ENCODE measurements at regions not wholly inside any gene's neighbourhood (a gene's known extent, or its start where the extent isn't known, plus 50 kb on each side); places are given as distances from the start of the nearest gene placed in this dataset.
"Not testable (repeated sequence)": the region's sequence is repeated elsewhere in the genome, so short reads cannot be mapped to it uniquely, and the experiment has no call there.

DNA sequence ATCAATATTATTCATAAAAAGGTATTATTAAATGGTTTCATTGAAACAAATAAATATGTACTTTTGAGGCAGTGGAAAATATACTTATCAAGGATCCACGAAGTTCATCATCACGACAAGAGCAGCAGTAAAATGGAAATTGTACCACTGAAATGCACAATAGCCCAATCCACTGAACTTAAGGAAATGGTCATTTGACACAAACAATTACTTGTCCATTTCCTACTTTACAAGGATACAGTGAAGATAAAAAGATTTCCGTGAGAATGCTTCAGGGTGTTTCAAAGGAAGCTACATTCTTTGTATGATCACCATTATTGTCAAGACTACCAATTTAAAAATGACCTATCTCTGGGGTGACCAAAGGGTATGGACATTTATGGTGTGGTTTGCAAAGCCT is 210.3 kb downstream of the SYK start:
- Mint-ChIP-seq H3K27ac (ENCODE audit: low read depth) (no peak overlapping the region), H3K36me3 (ENCODE audit: insufficient read depth) (peaks cover 2% of the 10 kb centered on the region), H3K4me3 (no peak overlapping the region), H3K9me3 (peaks cover 11% of the 10 kb centered on the region), H3K4me1 (no peaks in the 10 kb centered on the region), H3K27me3 (peaks cover 29% of the 10 kb centered on the region)
- ATAC-seq (replicated peaks; ENCODE audit: extremely low read depth, poor library complexity, severe bottlenecking): no peak
- DNase-seq (ENCODE audit: low spot score in 2 of 2): no peak

DNA sequence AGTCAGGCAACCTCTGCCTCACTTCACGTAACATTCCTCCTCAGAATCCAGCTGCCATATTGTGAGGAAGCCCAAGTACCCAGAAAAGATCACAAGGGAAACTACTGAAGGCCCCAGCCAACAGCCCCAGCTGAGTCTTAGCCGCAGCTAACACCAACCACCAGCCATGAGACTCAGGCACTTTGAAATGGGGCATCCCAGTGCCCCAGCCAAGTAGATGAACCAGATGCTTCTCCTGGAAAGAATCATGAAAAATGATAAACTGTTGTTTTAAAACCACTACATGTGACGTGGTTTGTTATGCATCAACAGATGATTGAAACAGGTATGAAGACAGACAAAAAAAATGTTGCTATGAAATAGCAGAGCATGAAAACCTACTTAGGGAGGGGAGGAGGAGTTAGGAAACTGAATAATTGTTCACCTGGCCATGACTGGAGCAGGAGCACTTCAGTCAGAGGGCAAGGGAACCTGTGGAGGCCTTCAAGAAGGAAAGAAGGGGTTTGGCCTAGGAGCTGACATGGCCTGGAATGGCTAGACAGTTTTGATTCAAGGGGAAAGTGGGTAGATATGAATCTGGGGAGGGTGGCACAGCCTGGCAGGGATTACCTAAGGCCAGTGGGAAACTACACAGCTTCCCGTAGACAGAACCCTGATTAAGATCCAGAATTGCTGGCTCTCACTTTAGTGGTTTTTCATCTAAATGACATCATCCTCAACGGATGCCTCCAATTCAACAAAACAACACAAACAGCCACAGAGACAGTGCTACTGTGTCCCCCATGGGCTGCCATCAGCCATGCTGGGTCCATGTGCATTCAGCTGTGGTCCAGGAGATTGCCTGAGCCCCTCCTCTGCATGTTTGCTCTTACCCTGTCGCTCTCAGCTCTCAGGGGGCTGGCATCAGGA is 211.6 kb downstream of the SYK start:
- H3K27ac Mint-ChIP-seq (ENCODE audit: low read depth): no peak overlapping the region
- H3K4me3 Mint-ChIP-seq: no peak overlapping the region
- peaks cover 39% of the 10 kb centered on the region for H3K27me3 Mint-ChIP-seq
- ATAC-seq (replicated peaks; ENCODE audit: extremely low read depth, poor library complexity, severe bottlenecking) (no peak), DNase-seq (ENCODE audit: low spot score in 2 of 2) (no peak)
- H3K36me3 Mint-ChIP-seq (ENCODE audit: insufficient read depth): no peaks in the 10 kb centered on the region
- no peaks in the 10 kb centered on the region for H3K4me1 Mint-ChIP-seq
- peaks cover 13% of the 10 kb centered on the region for H3K9me3 Mint-ChIP-seq

DNA sequence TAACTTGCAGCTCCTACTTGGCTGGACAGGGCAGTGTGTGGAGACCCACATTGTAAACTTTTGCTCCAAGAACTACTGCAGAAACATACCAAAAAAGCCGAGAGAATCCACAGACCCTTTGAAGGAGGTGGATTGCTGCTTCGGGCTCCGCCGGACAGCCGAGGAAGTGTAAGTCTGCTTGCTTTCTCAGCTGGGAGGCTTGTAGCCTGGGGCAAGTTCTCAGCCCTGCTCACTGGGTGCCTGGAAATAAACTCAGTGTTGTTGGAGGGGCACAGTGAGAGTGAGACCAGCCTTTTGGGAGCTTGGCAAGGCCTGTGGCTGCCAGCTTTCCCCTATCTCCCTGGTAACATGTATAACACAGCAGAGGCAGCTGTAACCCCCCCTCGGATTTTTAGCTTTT is 215.6 kb downstream of the SYK start:
- Mint-ChIP-seq H3K9me3 (peaks cover 16% of the 10 kb centered on the region), H3K36me3 (ENCODE audit: insufficient read depth) (no peaks in the 10 kb centered on the region), H3K27me3 (peaks cover 78% of the 10 kb centered on the region)

DNA sequence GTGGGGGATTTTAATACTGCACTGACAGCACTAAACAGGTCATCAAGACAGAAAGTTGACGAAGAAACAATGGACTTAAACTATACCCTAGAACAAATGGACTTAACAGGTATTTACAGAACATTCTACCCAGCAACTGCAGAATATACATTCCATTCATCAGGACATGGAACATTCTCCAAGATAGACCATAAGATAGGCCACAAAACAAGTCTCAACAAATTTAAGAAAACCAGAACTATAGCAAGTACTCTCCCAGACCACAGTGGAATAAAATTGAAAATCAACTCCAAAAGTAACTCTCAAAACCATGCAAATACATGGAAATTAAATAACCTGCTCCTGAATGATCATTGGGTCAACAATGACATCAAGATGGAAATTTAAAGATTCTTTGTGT is 218.3 kb downstream of the SYK start:
- peaks cover 59% of the 10 kb centered on the region for H3K27me3 Mint-ChIP-seq
- DNase-seq (ENCODE audit: low spot score in 2 of 2); H3K4me3 Mint-ChIP-seq: not testable (repeated sequence)

More for the DNA sequence above, 215.6 kb downstream of the SYK start:
- Mint-ChIP-seq H3K27ac (ENCODE audit: low read depth) (no peak overlapping the region), H3K4me1 (no peaks in the 10 kb centered on the region), H3K4me3 (no peak overlapping the region)
- ATAC-seq (replicated peaks; ENCODE audit: extremely low read depth, poor library complexity, severe bottlenecking) (no peak), DNase-seq (ENCODE audit: low spot score in 2 of 2) (no peak)

DNA sequence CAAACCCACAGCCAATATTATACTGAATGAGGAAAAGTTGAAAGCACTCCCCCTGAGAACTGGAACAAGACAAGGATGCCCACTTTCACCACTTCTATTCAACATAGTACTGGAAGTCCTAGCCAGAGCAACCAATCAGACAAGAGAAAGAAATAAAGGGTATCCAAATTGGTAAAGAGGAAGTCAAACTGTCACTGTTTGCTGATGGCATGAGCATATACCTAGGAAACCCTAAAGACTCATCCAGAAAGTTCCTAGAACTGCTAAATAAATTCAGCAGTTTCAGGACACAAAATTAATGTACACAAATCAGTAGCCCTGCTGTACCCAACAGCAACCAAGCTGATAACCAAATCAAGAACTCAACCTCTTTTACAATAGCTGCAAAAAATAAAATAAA is 220.0 kb downstream of the SYK start:
- not testable (repeated sequence) for H3K4me3 Mint-ChIP-seq; H3K9me3 Mint-ChIP-seq; DNase-seq (ENCODE audit: low spot score in 2 of 2); H3K27ac Mint-ChIP-seq (ENCODE audit: low read depth); H3K36me3 Mint-ChIP-seq (ENCODE audit: insufficient read depth); H3K4me1 Mint-ChIP-seq; ATAC-seq (replicated peaks; ENCODE audit: extremely low read depth, poor library complexity, severe bottlenecking)
- H3K27me3 Mint-ChIP-seq: peaks cover 49% of the 10 kb centered on the region

More for the DNA sequence above, 218.3 kb downstream of the SYK start:
- not testable (repeated sequence) for H3K27ac Mint-ChIP-seq (ENCODE audit: low read depth); H3K36me3 Mint-ChIP-seq (ENCODE audit: insufficient read depth); ATAC-seq (replicated peaks; ENCODE audit: extremely low read depth, poor library complexity, severe bottlenecking); H3K4me1 Mint-ChIP-seq; H3K9me3 Mint-ChIP-seq

DNA sequence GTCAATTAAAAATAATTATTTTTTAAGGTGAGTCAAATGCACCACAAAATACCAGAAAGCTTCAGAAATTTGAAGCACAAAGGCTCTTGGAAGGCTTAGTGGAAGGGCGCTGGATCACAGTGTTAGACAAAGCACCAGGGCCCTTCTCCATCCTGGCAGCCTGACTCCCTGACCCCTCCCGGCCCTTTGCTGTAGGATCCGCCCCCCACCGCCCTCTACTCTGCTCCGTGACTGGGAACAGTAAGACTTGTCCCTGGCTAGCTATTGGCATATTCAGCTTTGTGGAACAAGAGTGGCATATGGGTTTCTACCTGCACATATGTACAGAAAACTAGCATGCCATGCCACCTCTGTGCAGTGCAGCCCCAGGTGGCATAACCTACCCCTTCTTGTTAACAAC is 222.1 kb downstream of the SYK start:
- Mint-ChIP-seq H3K27me3 (peaks cover 39% of the 10 kb centered on the region), H3K4me3 (no peak overlapping the region), H3K9me3 (no peaks in the 10 kb centered on the region), H3K36me3 (ENCODE audit: insufficient read depth) (no peaks in the 10 kb centered on the region), H3K4me1 (no peaks in the 10 kb centered on the region), H3K27ac (ENCODE audit: low read depth) (no peak overlapping the region)
- ATAC-seq (replicated peaks; ENCODE audit: extremely low read depth, poor library complexity, severe bottlenecking) (no peak), DNase-seq (ENCODE audit: low spot score in 2 of 2) (no peak)

DNA sequence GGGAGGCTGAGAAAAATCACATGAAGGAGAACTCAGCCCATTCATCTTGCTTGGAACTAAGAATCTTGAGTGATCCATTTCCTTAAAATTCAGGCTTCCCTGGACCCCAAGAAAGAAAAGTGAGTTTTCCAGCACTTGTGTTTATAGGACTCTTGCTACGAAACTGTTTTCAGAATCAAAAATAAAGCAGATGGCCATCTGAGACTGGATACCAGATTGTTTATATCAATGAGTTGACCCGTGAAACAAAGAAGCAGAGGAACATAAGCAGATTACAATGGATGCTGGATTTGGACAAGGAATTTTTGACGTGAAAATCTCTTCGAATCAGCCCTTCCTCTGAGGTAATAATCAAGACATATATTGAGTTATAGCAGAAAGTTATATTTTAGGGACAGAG is 223.2 kb downstream of the SYK start:
- Mint-ChIP-seq H3K9me3 (no peaks in the 10 kb centered on the region), H3K27me3 (peaks cover 38% of the 10 kb centered on the region), H3K36me3 (ENCODE audit: insufficient read depth) (no peaks in the 10 kb centered on the region), H3K27ac (ENCODE audit: low read depth) (no peak overlapping the region), H3K4me1 (no peaks in the 10 kb centered on the region), H3K4me3 (no peak overlapping the region)
- ATAC-seq (replicated peaks; ENCODE audit: extremely low read depth, poor library complexity, severe bottlenecking): no peak
- DNase-seq (ENCODE audit: low spot score in 2 of 2): no peak

DNA sequence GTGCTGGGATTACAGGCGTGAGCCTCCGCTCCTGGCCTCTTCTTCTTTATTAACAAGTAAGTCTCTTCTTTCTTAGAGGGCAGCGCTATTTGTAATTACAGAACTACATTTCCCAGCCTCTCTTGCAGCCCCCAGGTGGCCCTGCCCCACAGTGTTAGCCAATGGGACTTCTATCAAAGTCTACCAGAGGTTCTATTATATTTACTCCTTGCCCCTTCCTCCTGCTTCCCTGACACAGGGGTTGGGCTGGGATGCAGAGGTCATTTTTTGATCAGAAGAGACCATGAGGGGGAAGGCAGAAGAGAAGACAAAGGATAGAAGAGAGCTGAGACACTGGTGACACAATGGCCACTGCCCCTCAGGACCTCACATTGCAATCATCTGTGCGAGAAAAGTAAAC is 224.2 kb downstream of the SYK start:
- no peak for ATAC-seq (replicated peaks; ENCODE audit: extremely low read depth, poor library complexity, severe bottlenecking)
- H3K4me3 Mint-ChIP-seq: no peak overlapping the region
- no peaks in the 10 kb centered on the region for H3K36me3 Mint-ChIP-seq (ENCODE audit: insufficient read depth)
- no peak overlapping the region for H3K27ac Mint-ChIP-seq (ENCODE audit: low read depth)
- peaks cover 30% of the 10 kb centered on the region for H3K27me3 Mint-ChIP-seq
- DNase-seq (ENCODE audit: low spot score in 2 of 2): no peak
- no peaks in the 10 kb centered on the region for H3K4me1 Mint-ChIP-seq
- H3K9me3 Mint-ChIP-seq: no peaks in the 10 kb centered on the region

DNA sequence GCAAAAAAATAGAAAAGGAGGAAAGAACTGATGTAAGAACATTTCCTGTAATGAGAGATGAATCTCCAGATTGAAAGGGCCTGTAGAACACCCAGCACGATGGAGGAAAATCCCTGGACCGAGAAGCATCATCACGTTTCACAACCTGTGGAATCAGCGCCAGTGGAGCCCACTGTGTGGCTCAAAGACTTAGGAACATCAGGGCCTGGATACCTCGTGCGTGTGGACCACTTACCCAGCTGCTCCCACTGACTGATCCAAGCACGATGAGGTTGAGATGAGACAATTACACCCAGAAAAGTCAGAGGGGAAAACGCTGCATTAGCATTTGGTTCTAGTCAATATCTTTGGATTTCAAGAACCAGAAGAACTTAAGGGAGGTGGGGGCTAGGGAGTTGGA is 224.6 kb downstream of the SYK start:
- no peaks in the 10 kb centered on the region for H3K4me1 Mint-ChIP-seq
- H3K27ac Mint-ChIP-seq (ENCODE audit: low read depth): no peak overlapping the region
- DNase-seq (ENCODE audit: low spot score in 2 of 2) (no peak), ATAC-seq (replicated peaks; ENCODE audit: extremely low read depth, poor library complexity, severe bottlenecking) (no peak)
- H3K4me3 Mint-ChIP-seq: no peak overlapping the region
- peaks cover 30% of the 10 kb centered on the region for H3K27me3 Mint-ChIP-seq
- no peaks in the 10 kb centered on the region for H3K36me3 Mint-ChIP-seq (ENCODE audit: insufficient read depth)
- no peaks in the 10 kb centered on the region for H3K9me3 Mint-ChIP-seq

DNA sequence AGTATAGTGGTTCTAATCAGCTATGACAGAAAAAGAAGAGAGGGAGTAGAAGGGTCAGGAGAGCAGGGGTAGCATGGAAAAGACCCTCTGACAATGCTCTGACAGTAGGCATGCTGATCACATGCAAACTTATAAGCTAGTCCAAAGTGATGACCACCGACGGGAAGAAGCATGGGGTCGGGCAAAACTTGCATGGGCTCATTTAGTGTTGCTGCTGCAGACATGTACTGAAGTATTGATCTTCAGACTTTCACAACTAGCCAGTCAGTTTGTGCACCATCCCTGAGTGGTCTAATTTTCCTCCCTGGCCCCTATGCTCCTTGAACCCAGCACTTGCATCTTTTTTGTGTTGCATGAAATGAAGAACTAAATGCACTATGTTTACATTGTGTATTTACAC is 225.4 kb downstream of the SYK start:
- DNase-seq (ENCODE audit: low spot score in 2 of 2): no peak
- no peak overlapping the region for H3K27ac Mint-ChIP-seq (ENCODE audit: low read depth)
- no peaks in the 10 kb centered on the region for H3K9me3 Mint-ChIP-seq
- no peak overlapping the region for H3K4me3 Mint-ChIP-seq
- no peak for ATAC-seq (replicated peaks; ENCODE audit: extremely low read depth, poor library complexity, severe bottlenecking)
- no peaks in the 10 kb centered on the region for H3K36me3 Mint-ChIP-seq (ENCODE audit: insufficient read depth)
- H3K4me1 Mint-ChIP-seq: no peaks in the 10 kb centered on the region
- peaks cover 30% of the 10 kb centered on the region for H3K27me3 Mint-ChIP-seq

DNA sequence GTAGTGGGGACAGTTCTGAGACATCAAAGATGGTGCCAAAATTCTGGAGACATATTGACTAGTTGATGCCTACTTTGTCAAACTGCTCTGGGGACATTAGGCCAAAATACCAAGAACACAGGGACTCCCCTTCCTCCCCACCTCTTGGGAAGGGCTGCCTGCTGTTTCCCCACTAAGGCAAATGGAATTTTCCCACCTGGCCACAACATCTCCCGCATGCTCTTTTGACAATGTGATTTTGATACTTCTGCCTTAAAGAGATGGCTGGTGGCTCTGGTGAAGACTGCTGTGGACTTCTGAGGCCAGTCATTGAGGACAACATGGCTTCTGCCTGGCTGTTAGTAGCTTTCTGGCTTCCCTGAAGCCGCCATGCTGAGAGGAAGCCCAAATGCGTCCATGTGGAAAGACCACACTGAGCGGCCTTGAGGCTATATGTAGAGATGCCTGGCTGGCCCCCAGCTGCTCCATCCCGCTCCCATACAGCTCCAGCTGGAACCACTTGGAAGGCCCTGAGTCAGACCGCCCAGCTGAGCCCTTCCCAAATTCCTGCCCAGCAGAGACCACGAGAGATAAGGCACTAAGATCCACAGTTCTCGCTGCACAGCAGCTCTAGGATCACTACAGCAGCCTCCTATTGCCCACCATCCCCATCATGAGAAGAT is 226.7 kb downstream of the SYK start:
- ATAC-seq (replicated peaks; ENCODE audit: extremely low read depth, poor library complexity, severe bottlenecking): no peak
- H3K27me3 Mint-ChIP-seq: peaks cover 30% of the 10 kb centered on the region
- H3K4me1 Mint-ChIP-seq: no peaks in the 10 kb centered on the region
- H3K4me3 Mint-ChIP-seq: no peak overlapping the region
- H3K27ac Mint-ChIP-seq (ENCODE audit: low read depth): no peak overlapping the region
- DNase-seq (ENCODE audit: low spot score in 2 of 2): no peak
- no peaks in the 10 kb centered on the region for H3K36me3 Mint-ChIP-seq (ENCODE audit: insufficient read depth)
- no peaks in the 10 kb centered on the region for H3K9me3 Mint-ChIP-seq

DNA sequence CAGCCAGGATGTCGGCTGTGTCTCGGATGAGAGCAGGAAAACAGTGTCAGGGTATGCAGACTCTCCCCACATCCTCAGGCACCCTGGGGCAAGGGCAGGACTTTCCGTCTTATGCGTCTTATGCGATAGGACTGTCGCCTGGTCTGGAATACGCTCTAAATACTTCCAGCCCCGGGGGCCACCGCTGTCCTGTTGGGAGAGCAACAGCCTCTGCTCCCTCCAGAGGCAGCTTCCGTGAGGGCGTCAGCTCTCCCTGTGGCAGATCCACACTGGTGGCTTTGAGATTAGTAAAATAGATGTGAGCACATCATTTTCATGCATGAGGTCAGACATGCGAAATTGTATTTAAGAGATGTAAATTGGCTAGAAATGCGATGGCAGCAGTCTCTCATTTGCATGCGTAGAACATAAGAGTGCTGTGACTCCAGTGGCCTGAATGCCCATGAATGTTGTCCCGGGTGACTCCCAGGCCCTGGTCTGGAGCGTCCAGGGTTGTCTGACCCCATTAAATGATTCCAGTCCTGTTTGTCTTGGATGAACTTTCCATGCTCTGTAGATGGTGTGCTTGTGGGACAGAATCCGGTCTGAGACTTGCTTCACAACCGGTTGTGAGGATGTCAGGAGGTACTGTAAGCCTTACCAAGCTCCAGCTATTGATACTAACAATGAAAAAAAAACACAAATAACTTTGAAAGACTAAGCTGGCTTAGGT is 228.2 kb downstream of the SYK start:
- no peak for DNase-seq (ENCODE audit: low spot score in 2 of 2)
- no peak for ATAC-seq (replicated peaks; ENCODE audit: extremely low read depth, poor library complexity, severe bottlenecking)
- Mint-ChIP-seq H3K9me3 (no peaks in the 10 kb centered on the region), H3K27me3 (peaks cover 30% of the 10 kb centered on the region), H3K36me3 (ENCODE audit: insufficient read depth) (no peaks in the 10 kb centered on the region), H3K27ac (ENCODE audit: low read depth) (no peak overlapping the region), H3K4me1 (no peaks in the 10 kb centered on the region), H3K4me3 (no peak overlapping the region)

All from central memory CD8-positive, alpha-beta T cell (primary cell).